Progenitor cell of endocrine pancreas (in vitro differentiated cells): ENCODE measurements at regions not wholly inside any gene's neighbourhood (a gene's known extent, or its start where the extent isn't known, plus 50 kb on each side); places are given as distances from the start of the nearest gene placed in this dataset.

ENCODE experiments used
- DNase-seq: peaks from one replicate; pipeline ENCODE4 v3.0.0; 2021; ENCODE audit warnings: low spot score; ENCODE audit not compliant: unreplicated experiment
- H3K27ac Mint-ChIP-seq: 2 replicates; pipeline ENCODE4 v1.8.0; 2021; ENCODE audit warnings: mild to moderate bottlenecking, moderate library complexity, mixed read lengths
- H3K27me3 Mint-ChIP-seq: 2 replicates; pipeline ENCODE4 v1.8.0; 2021; ENCODE audit warnings: mixed read lengths
- H3K36me3 Mint-ChIP-seq: 2 replicates; pipeline ENCODE4 v1.8.0; 2022; ENCODE audit warnings: mixed read lengths; ENCODE audit not compliant: insufficient read depth
- H3K4me1 Mint-ChIP-seq: 2 replicates; pipeline ENCODE4 v1.8.0; 2021; ENCODE audit warnings: low read depth, mixed read lengths
- H3K4me3 Mint-ChIP-seq: 2 replicates; pipeline ENCODE4 v1.8.0; 2021; ENCODE audit warnings: low read depth, mild to moderate bottlenecking, moderate library complexity, mixed read lengths
- H3K9me3 Mint-ChIP-seq: 2 replicates; pipeline ENCODE4 v1.8.0; 2021; ENCODE audit warnings: low read depth, mixed read lengths
- CTCF ChIP-seq: fragments of 200-600 bp; sonication (generic); IDR thresholded peaks from one replicate; pipeline ENCODE4 v1.5.0; 2021; ENCODE audit warnings: antibody characterized with exemption, mild to moderate bottlenecking; ENCODE audit not compliant: unreplicated experiment

DNA sequence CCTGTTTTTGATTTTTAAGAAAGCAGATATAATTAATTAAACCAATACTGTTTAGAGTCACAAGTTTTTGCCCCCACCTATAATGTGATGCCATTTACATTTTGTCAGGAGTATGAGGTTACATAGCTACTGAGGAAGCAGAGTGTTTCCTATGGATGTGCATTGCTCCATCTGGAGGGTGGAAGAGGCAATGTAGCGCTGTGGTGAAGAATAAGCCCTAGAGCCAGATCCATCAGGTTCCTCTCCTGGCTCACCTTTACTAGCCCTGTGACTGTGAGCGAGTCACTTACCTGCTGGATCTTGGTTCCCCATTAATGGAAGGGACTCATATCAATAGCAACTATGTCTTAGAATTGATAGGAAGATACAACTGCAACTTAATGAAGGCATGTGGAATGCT is 216.0 kb downstream of the GPAM start:
- no peak for DNase-seq
- H3K36me3 Mint-ChIP-seq: no peaks in the 10 kb centered on the region
- H3K4me1 Mint-ChIP-seq: no peaks in the 10 kb centered on the region
- no peak for TF ChIP-seq CTCF
- peaks cover 9% of the 10 kb centered on the region for H3K9me3 Mint-ChIP-seq
- no peaks in the 10 kb centered on the region for H3K27me3 Mint-ChIP-seq
- no peak overlapping the region for H3K27ac Mint-ChIP-seq
- H3K4me3 Mint-ChIP-seq: no peak overlapping the region

DNA sequence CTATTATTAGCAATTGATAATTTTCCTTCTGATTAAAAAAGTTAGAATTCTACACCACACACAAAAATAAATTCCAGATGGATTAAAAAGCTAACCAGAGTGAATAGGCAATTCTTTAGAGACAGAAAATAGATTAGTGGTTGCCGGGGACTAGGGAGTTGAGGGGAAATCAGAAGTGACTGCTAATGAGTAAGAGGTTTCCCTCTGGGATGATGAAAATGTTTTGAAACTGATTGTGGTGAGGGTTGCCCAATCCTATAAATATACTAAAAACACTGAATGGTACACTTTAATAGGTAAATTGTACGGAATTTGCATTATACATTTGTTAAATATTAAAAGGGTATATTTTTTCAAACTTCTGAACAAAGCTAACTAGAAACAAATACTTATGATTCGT is 214.9 kb downstream of the GPAM start:
- Mint-ChIP-seq H3K27ac (no peak overlapping the region), H3K36me3 (no peaks in the 10 kb centered on the region), H3K4me1 (no peaks in the 10 kb centered on the region), H3K9me3 (peaks cover 7% of the 10 kb centered on the region), H3K27me3 (no peaks in the 10 kb centered on the region), H3K4me3 (no peak overlapping the region)
- no peak for DNase-seq
- no peak for TF ChIP-seq CTCF

- no peaks in the 10 kb centered on the region for H3K36me3 Mint-ChIP-seq
- no peak overlapping the region for H3K4me3 Mint-ChIP-seq
- peaks cover 7% of the 10 kb centered on the region for H3K9me3 Mint-ChIP-seq
- no peak overlapping the region for H3K27ac Mint-ChIP-seq
- DNase-seq: no peak
- H3K4me1 Mint-ChIP-seq: no peaks in the 10 kb centered on the region
- no peak for TF ChIP-seq CTCF
- peaks cover 3% of the 10 kb centered on the region for H3K27me3 Mint-ChIP-seq
Observed at GRCh38 chr10:111970111-111970510, 213.5 kb downstream of the GPAM start.

- H3K27me3 Mint-ChIP-seq: peaks cover 10% of the 10 kb centered on the region
- no peaks in the 10 kb centered on the region for H3K36me3 Mint-ChIP-seq
- peaks cover under 1% of the 10 kb centered on the region for H3K9me3 Mint-ChIP-seq
Observed at GRCh38 chr10:111972109-111972508, 211.5 kb downstream of the GPAM start.

GRCh38 chr10:111973306-111973705 is 210.3 kb downstream of the GPAM start:
- H3K4me1 Mint-ChIP-seq: no peaks in the 10 kb centered on the region

More at GRCh38 chr10:111972109-111972508, 211.5 kb downstream of the GPAM start:
- Mint-ChIP-seq H3K4me1 (no peaks in the 10 kb centered on the region), H3K4me3 (no peak overlapping the region), H3K27ac (no peak overlapping the region)
- no peak for DNase-seq
- no peak for TF ChIP-seq CTCF

More at GRCh38 chr10:111973306-111973705, 210.3 kb downstream of the GPAM start:
- TF ChIP-seq CTCF: no peak
- H3K36me3 Mint-ChIP-seq: no peaks in the 10 kb centered on the region
- no peaks in the 10 kb centered on the region for H3K9me3 Mint-ChIP-seq
- no peak for DNase-seq
- peaks cover 10% of the 10 kb centered on the region for H3K27me3 Mint-ChIP-seq
- no peak overlapping the region for H3K27ac Mint-ChIP-seq
- H3K4me3 Mint-ChIP-seq: no peak overlapping the region
